Endothelial cell of umbilical vein (primary cell): ENCODE measurements at regions not wholly inside any gene's neighbourhood (a gene's known extent, or its start where the extent isn't known, plus 50 kb on each side); places are given as distances from the start of the nearest gene placed in this dataset.

Source experiments
- BruUV-seq: library from RNA; stranded (reverse); fragments of 400-500 nt; replicated peaks from 2 replicates; lab custom pipeline; 2021; lab: Mats Ljungman, UMichigan
- CTCF ChIA-PET: fragments of 300-600, 350-600 bp; sonication (Branson Sonifier 250); formaldehyde crosslinking; loops from one replicate; lab custom pipeline; 2021; ENCODE audit warnings: antibody characterized with exemption, inconsistent platforms; lab: Charles Lee
- POLR2A ChIA-PET: fragments of 300-600, 350-600 bp; sonication (Branson Sonifier 250); formaldehyde crosslinking; loops from one replicate; lab custom pipeline; 2021; ENCODE audit warnings: antibody characterized with exemption, inconsistent platforms; lab: Charles Lee
- DNase-seq: peaks from one replicate; pipeline ENCODE4 v3.0.0-alpha.2; 2011; ENCODE audit warnings: low read depth, low spot score
- FAIRE-seq: peaks from 2 replicates; lab custom pipeline; 2011; peaks lifted over from hg19 to GRCh38; lab: Jason Lieb, UNC
- H2AFZ ChIP-seq: 2 replicates; pipeline ENCODE4 v1.6.0; 2012; ENCODE audit warnings: low read depth, low read length, control low read depth, inconsistent platforms
- H3K27ac ChIP-seq: 2 replicates; pipeline ENCODE4 v1.5.1; 2011; ENCODE audit warnings: low read depth, mild to moderate bottlenecking, control low read depth, low read length, moderate library complexity; ENCODE audit not compliant: insufficient read depth
- H3K27me3 ChIP-seq, 2 experiments: 2 replicates each; pipeline versions ENCODE4 v1.6.0 to v1.6.1; 2011; ENCODE audit warnings: low read length in 2 of 2, mixed read lengths in 1 of 2; ENCODE audit not compliant: control insufficient read depth in 2 of 2, insufficient read depth in 2 of 2
- H3K36me3 ChIP-seq, 2 experiments: 2 replicates in 1 of 2; 3 replicates in 1 of 2; pipeline ENCODE4 v1.5.1; 2011; ENCODE audit warnings: low read length in 2 of 2, mild to moderate bottlenecking in 1 of 2, moderate library complexity in 1 of 2; ENCODE audit not compliant: control insufficient read depth in 2 of 2, insufficient read depth in 2 of 2; ENCODE audit errors: extremely low read depth in 1 of 2
- H3K4me1 ChIP-seq: 3 replicates; pipeline ENCODE4 v1.5.1; 2011; ENCODE audit warnings: mild to moderate bottlenecking, low read length; ENCODE audit not compliant: control insufficient read depth, insufficient read depth; ENCODE audit errors: extremely low read depth
- H3K4me2 ChIP-seq: 2 replicates; pipeline ENCODE4 v1.6.1; 2011; ENCODE audit warnings: low read length, control low read depth, mixed read lengths; ENCODE audit not compliant: insufficient read depth
- H3K4me3 ChIP-seq, 3 experiments: fragments of 200-600 bp in 1 of 3; sonication (generic), shearing (Covaris generic) in 1 of 3; replicated peaks in 1 of 3; 2 replicates each; pipeline ENCODE4 v1.5.1; 2011 to 2016; ENCODE audit warnings: control low read depth in 3 of 3, low read length in 3 of 3, mild to moderate bottlenecking in 2 of 3, inconsistent platforms in 1 of 3, low read depth in 1 of 3, moderate library complexity in 1 of 3; ENCODE audit not compliant: insufficient read depth in 1 of 3
- H3K79me2 ChIP-seq: 2 replicates; pipeline ENCODE4 v1.6.0; 2012; ENCODE audit warnings: low read length, inconsistent platforms; ENCODE audit not compliant: control insufficient read depth, insufficient read depth
- H3K9ac ChIP-seq: replicated peaks from 2 replicates; pipeline ENCODE3; 2011; ENCODE audit warnings: low read length, control low read depth; ENCODE audit not compliant: insufficient read depth; ENCODE audit errors: extremely low read depth
- H3K9me1 ChIP-seq: replicated peaks from 3 replicates; pipeline ENCODE4 v1.6.0; 2011; ENCODE audit warnings: mild to moderate bottlenecking, low read length; ENCODE audit not compliant: control insufficient read depth, insufficient read depth; ENCODE audit errors: extremely low read depth
- H3K9me3 ChIP-seq: replicated peaks from 2 replicates; pipeline ENCODE4 v1.5.1; 2012; ENCODE audit warnings: low read length, inconsistent platforms; ENCODE audit not compliant: control insufficient read depth, insufficient read depth
- H4K20me1 ChIP-seq: replicated peaks from 2 replicates; pipeline ENCODE3; 2011; ENCODE audit warnings: mild to moderate bottlenecking, low read length; ENCODE audit not compliant: control insufficient read depth, insufficient read depth; ENCODE audit errors: extremely low read depth
- CTCF ChIP-seq, 2 donors: IDR thresholded peaks; 1 replicate in 1 of 2; 2 replicates in 1 of 2; pipeline ENCODE4 v1.5.1; 2011; ENCODE audit warnings: low read length in 2 of 2, mild to moderate bottlenecking in 2 of 2, moderate library complexity in 2 of 2, control low read depth in 1 of 2, inconsistent platforms in 1 of 2, low read depth in 1 of 2; ENCODE audit not compliant: insufficient read depth in 1 of 2; ENCODE audit errors: extremely low read depth in 1 of 2
- EZH2 ChIP-seq: IDR thresholded peaks from 2 replicates; pipeline ENCODE4 v1.6.1; 2012; ENCODE audit warnings: borderline replicate concordance, low read depth, mild to moderate bottlenecking, moderate library complexity, low read length, inconsistent platforms; ENCODE audit not compliant: severe bottlenecking
- FOS ChIP-seq: IDR thresholded peaks from 2 replicates; pipeline ENCODE4 v1.6.1; 2011; ENCODE audit warnings: mild to moderate bottlenecking, low read length, moderate library complexity, borderline replicate concordance; ENCODE audit not compliant: insufficient read depth
- GATA2 ChIP-seq: IDR thresholded peaks from 2 replicates; pipeline ENCODE4 v1.7.0; 2011; ENCODE audit warnings: low read depth, mild to moderate bottlenecking, moderate library complexity, mixed read lengths, low read length; ENCODE audit not compliant: insufficient read length, insufficient read depth
- JUN ChIP-seq: IDR thresholded peaks from 2 replicates; pipeline ENCODE4 v1.6.1; 2011; ENCODE audit warnings: borderline replicate concordance, low read depth; ENCODE audit not compliant: insufficient read length, insufficient read depth
- MAX ChIP-seq: IDR thresholded peaks from 2 replicates; pipeline ENCODE4 v1.6.1; 2011; ENCODE audit not compliant: insufficient read depth, insufficient read length
- MYC ChIP-seq: IDR thresholded peaks from one replicate; pipeline ENCODE4 v1.6.1; 2011; ENCODE audit warnings: mild to moderate bottlenecking, low read depth, low read length
- POLR2A ChIP-seq: IDR thresholded peaks from 2 replicates; pipeline ENCODE4 v1.6.1; 2012; ENCODE audit warnings: low read depth, mild to moderate bottlenecking, control low read depth, low read length
- POLR2AphosphoS5 ChIP-seq: IDR thresholded peaks from 2 replicates; pipeline ENCODE4 v1.6.1; 2012; ENCODE audit warnings: low read depth, mild to moderate bottlenecking, control low read depth, low read length, moderate library complexity; ENCODE audit not compliant: insufficient read depth
- dilution Hi-C: fragments of 300-500 bp; cut with MboI; formaldehyde crosslinking; loops from one replicate; pipeline ENCODE4 v1.15.0; 2019; ENCODE audit warnings: low sequenced_read_pairs; ENCODE audit not compliant: extremely low pct_ligation_motif_present
- intact Hi-C: fragments of 100-400 bp; cut with micrococcal nuclease; formaldehyde crosslinking; loops from one replicate; pipeline ENCODE4 v1.10.0; 2022

- dilution Hi-C loops: no loop called here
Measured at GRCh38 chr6:54690596-54690995, 156.0 kb upstream of the FAM83B start.

More at GRCh38 chr6:54690596-54690995, 156.0 kb upstream of the FAM83B start:
- FAIRE-seq (no peak), DNase-seq (no peak)
- no peaks in the 10 kb centered on the region for H3K9me1 ChIP-seq
- no peak overlapping the region for H2AFZ ChIP-seq
- TF ChIP-seq EZH2 (no peak), MAX (no peak), JUN (no peak), FOS (no peak), MYC (no peak), GATA2 (no peak), POLR2A (no peak), POLR2AphosphoS5 (no peak), CTCF (IDR thresholded peaks at IDR 0.05; ENCODE audit: extremely low read depth in 1 of 2, insufficient read depth in 1 of 2, low read depth in 1 of 2, low read length in 2 of 2) (no peak)
- no peak overlapping the region for H3K9ac ChIP-seq
- H3K27me3 ChIP-seq: no peaks in the 10 kb centered on the region
- ChIA-PET POLR2A (no interaction called here), CTCF (no interaction called here)
- intact Hi-C loops: no loop called here
- H3K79me2 ChIP-seq: no peaks in the 10 kb centered on the region
- no peaks in the 10 kb centered on the region for H3K9me3 ChIP-seq
- H3K4me2 ChIP-seq: no peak overlapping the region
- no peaks in the 10 kb centered on the region for H3K4me1 ChIP-seq
- H4K20me1 ChIP-seq: no peaks in the 10 kb centered on the region
- H3K27ac ChIP-seq: no peak overlapping the region
- H3K4me3 ChIP-seq: no peak overlapping the region
- no peaks in the 10 kb centered on the region for H3K36me3 ChIP-seq
- no TSS peak for BruUV-seq
